Stomach (tissue), 8 donors: ENCODE measurements at regions not wholly inside any gene's neighbourhood (a gene's known extent, or its start where the extent isn't known, plus 50 kb on each side); places are given as distances from the start of the nearest gene placed in this dataset.
A peak's percentile ranks its signal among the peaks of the same experiment; 100 is the strongest.

ENCODE experiments used
- DNase-seq, 2 donors: peaks; one replicate each; pipeline versions ENCODE4 v3.0.0 to v3.0.0-alpha.2; 2013 to 2019
- H3K27ac ChIP-seq, 5 donors: fragments of 200-600 bp in 4 of 5; sonication (generic) in 4 of 5; one replicate each; pipeline ENCODE4 v1.5.1; 2013 to 2019; ENCODE audit warnings: mild to moderate bottlenecking in 1 of 5, moderate library complexity in 1 of 5
- H3K27me3 ChIP-seq, 3 donors: fragments of 200-600 bp; sonication (generic); one replicate each; pipeline ENCODE4 v1.5.1; 2017 to 2019; ENCODE audit warnings: mixed run types in 1 of 3
- H3K36me3 ChIP-seq, 4 donors: fragments of 200-600 bp; sonication (generic); 1 replicate in 3 of 4; 2 replicates in 1 of 4; pipeline ENCODE4 v1.5.1; 2016 to 2019
- H3K4me1 ChIP-seq, 4 donors: fragments of 200-600 bp; sonication (generic); one replicate each; pipeline ENCODE4 v1.5.1; 2016 to 2019
- H3K4me3 ChIP-seq, 4 donors: fragments of 200-600 bp; sonication (generic) in 3 of 4; one replicate each; pipeline ENCODE4 v1.5.1; 2016 to 2019; ENCODE audit warnings: mild to moderate bottlenecking in 1 of 4
- H3K9me3 ChIP-seq, 4 donors: fragments of 200-600 bp; sonication (generic); one replicate each; pipeline ENCODE4 v1.5.1; 2016 to 2019
- CTCF ChIP-seq, 7 experiments: fragments of 450-650 bp in 4 of 7; fragments of 200-600 bp in 3 of 7; sonication (generic) in 3 of 7; IDR thresholded peaks; one replicate each; pipeline ENCODE4 v1.5.1; 2016 to 2019; ENCODE audit warnings: antibody characterized with exemption in 7 of 7, control low read depth in 2 of 7, mild to moderate bottlenecking in 1 of 7
- EP300 ChIP-seq: sonication (generic); formaldehyde crosslinking; IDR thresholded peaks from one replicate; pipeline ENCODE4 v1.6.1; 2017; ENCODE audit warnings: antibody characterized with exemption
- POLR2A ChIP-seq, 4 donors: fragments of 450-650 bp; IDR thresholded peaks; one replicate each; pipeline ENCODE4 v1.6.1; 2016; ENCODE audit warnings: antibody characterized with exemption in 4 of 4, control low read depth in 2 of 4, mild to moderate bottlenecking in 1 of 4, moderate library complexity in 1 of 4
- POLR2AphosphoS5 ChIP-seq, 3 donors: sonication (generic); formaldehyde crosslinking; IDR thresholded peaks; one replicate each; pipeline ENCODE4 v1.6.1; 2016; ENCODE audit warnings: antibody characterized with exemption in 3 of 3
- WGBS, 5 donors: extraction: QIAGEN DNeasy Blood & Tissue Kit in 3 of 5; methylation state at CpG; one replicate each; pipeline versions ENCODE4 v1.1.5 to v1.1.7; 2013 to 2018; 5-methylcytosine and 5-hydroxymethylcytosine counted together
- intact Hi-C: fragments of 100-400 bp; cut with DNase I; formaldehyde crosslinking; loops from one replicate; pipeline ENCODE4 v1.15.1; 2023; ENCODE audit warnings: low total_unique reads
- donor health status: healthy with polysubstance abuse.
- donor health status: Bipolar disorder and iron deficiency.
- donor health status: healthy.

GRCh38 chr4:162700358-162700757 lies 466.3 kb downstream of the NAF1 start:
- Histone ChIP-seq H3K27me3 (no peaks in the 10 kb centered on the region), H3K27ac (no peak overlapping the region), H3K36me3 (no peaks in the 10 kb centered on the region), H3K9me3 (peaks cover 0 to 3% (median 1%) of the 10 kb centered on the region in 4 donors), H3K4me1 (no peaks in the 10 kb centered on the region), H3K4me3 (no peak overlapping the region)
- intact Hi-C loops = no loop called here
- WGBS, 5 donors = 80 to 100% (median 89%) methylated on average over 1 to 2 of the region's 2 CpGs
- no peak for TF ChIP-seq POLR2AphosphoS5 (IDR thresholded peaks at IDR 0.05)
- TF ChIP-seq EP300 = no peak
- no peak for TF ChIP-seq POLR2A (IDR thresholded peaks at IDR 0.05)
- TF ChIP-seq CTCF (IDR thresholded peaks at IDR 0.05) = no peak
- DNase-seq = no peak

GRCh38 chr4:162699629-162700028 lies 467.1 kb downstream of the NAF1 start:
- H3K27ac ChIP-seq = no peak overlapping the region
- H3K4me1 ChIP-seq = no peaks in the 10 kb centered on the region
- DNase-seq = no peak
- TF ChIP-seq EP300 (no peak), POLR2A (IDR thresholded peaks at IDR 0.05) (no peak), CTCF (IDR thresholded peaks at IDR 0.05) (no peak), POLR2AphosphoS5 (IDR thresholded peaks at IDR 0.05) (no peak)
- no peak overlapping the region for H3K4me3 ChIP-seq
- intact Hi-C loops = no loop called here
- H3K36me3 ChIP-seq = no peaks in the 10 kb centered on the region
- WGBS, 5 donors = 88 to 100% (median 96%) methylated on average over 1 of the region's 1 CpG
- H3K27me3 ChIP-seq = no peaks in the 10 kb centered on the region
- peaks cover 0 to 8% (median 3%) of the 10 kb centered on the region in 4 donors for H3K9me3 ChIP-seq

GRCh38 chr4:162685410-162685809 lies 481.3 kb downstream of the NAF1 start:
- intact Hi-C loops = no loop called here
- no peak overlapping the region for H3K27ac ChIP-seq
- H3K36me3 ChIP-seq = no peaks in the 10 kb centered on the region
- TF ChIP-seq POLR2AphosphoS5 (IDR thresholded peaks at IDR 0.05) (no peak), EP300 (no peak), CTCF (IDR thresholded peaks at IDR 0.05) (no peak), POLR2A (IDR thresholded peaks at IDR 0.05) (no peak)
- DNase-seq = no peak
- H3K9me3 ChIP-seq = no peaks in the 10 kb centered on the region
- H3K4me3 ChIP-seq = no peak overlapping the region
- WGBS, 5 donors = 96 to 100% (median 97%) methylated on average over 1 of the region's 1 CpG
- H3K4me1 ChIP-seq = no peaks in the 10 kb centered on the region
- H3K27me3 ChIP-seq = no peaks in the 10 kb centered on the region

- Histone ChIP-seq H3K4me3 (no peak overlapping the region), H3K27me3 (no peaks in the 10 kb centered on the region), H3K4me1 (no peaks in the 10 kb centered on the region), H3K36me3 (no peaks in the 10 kb centered on the region), H3K9me3 (no peaks in the 10 kb centered on the region), H3K27ac (no peak overlapping the region)
- no peak for TF ChIP-seq POLR2A (IDR thresholded peaks at IDR 0.05)
- no peak for TF ChIP-seq POLR2AphosphoS5 (IDR thresholded peaks at IDR 0.05)
- TF ChIP-seq EP300 = no peak
- TF ChIP-seq CTCF (IDR thresholded peaks at IDR 0.05) = no peak
- intact Hi-C loops = no loop called here
- DNase-seq = no peak
Measured at GRCh38 chr4:162684998-162685397, 481.7 kb downstream of the NAF1 start.

- peak overlapping the region in 1 of 5 donors; percentile 30 for H3K27ac ChIP-seq
- H3K27me3 ChIP-seq = no peaks in the 10 kb centered on the region
- H3K9me3 ChIP-seq = peaks cover 0 to 5% (median 1%) of the 10 kb centered on the region in 4 donors
- no peaks in the 10 kb centered on the region for H3K36me3 ChIP-seq
- H3K4me1 ChIP-seq = no peaks in the 10 kb centered on the region
- no peak for DNase-seq
- intact Hi-C loops = no loop called here
- TF ChIP-seq POLR2AphosphoS5 (IDR thresholded peaks at IDR 0.05) = no peak
- TF ChIP-seq EP300 = no peak
- TF ChIP-seq POLR2A (IDR thresholded peaks at IDR 0.05) = no peak
- TF ChIP-seq CTCF (IDR thresholded peaks at IDR 0.05) = no peak
- no peak overlapping the region for H3K4me3 ChIP-seq
Measured at GRCh38 chr4:162684371-162684700, 482.4 kb downstream of the NAF1 start.
